ENCODE measurements at regions not wholly inside any gene's neighbourhood (a gene's known extent, or its start where the extent isn't known, plus 50 kb on each side); places are given as distances from the start of the nearest gene placed in this dataset.
"Not testable (repeated sequence)": the region's sequence is repeated elsewhere in the genome, so short reads cannot be mapped to it uniquely, and the experiment has no call there.

DNA sequence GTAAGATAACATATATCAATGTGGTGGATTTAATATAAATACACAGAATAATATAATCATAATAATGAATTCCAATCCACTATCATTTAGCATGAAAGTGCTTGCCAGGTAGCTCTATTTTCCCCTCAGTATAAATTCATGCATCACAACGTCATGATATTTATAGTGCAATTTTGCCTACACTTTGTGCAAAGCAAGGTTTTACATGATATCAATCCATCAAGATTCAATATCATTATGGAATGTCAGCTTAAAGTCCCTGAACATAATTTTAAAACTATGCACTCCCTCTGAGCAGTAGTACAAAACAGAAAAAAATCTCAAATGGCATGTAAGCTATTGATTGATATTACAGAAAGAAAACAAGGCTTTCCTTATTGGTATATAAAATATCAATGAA, 962.2 kb upstream of the PCDH20 start:
- DNase-seq: no peak

DNA sequence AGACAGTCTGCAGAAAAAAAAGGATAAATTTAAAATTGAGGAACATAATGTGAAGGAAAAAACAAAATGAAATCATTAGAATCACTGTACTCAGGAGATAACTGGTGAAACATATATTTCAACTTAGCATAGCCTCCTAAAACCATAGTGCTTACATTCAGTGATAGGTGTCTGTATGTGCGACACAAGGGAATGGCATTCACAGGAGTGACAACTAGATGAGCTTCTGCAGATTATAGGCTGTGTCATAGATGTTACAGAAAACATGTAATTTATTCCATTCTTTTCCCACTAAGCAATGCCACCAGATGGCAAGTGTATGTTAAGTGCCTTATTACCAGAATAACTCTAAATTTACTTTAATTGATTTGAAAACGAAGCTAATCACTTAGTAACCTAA, 960.0 kb upstream of the PCDH20 start:
- DNase-seq: no peak

DNA sequence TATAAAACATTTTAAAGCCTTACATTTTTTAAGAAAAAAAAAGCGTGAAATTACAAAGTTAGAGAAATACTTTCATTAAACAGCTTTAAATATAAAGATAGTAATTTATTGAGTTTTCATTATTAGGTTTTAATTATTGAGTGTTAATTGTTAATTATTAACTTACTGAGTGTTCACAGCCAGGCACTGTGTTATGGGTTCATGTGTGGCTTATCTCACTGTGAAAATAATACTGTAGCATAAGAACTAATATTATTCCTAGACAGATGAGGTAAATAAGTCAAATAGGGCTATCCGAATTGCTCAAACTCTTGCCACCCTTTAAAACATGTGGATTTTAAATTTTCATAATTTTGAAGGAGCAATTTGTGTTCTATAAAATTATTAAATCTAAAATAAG, 956.1 kb upstream of the PCDH20 start:
- DNase-seq: no peak

DNA sequence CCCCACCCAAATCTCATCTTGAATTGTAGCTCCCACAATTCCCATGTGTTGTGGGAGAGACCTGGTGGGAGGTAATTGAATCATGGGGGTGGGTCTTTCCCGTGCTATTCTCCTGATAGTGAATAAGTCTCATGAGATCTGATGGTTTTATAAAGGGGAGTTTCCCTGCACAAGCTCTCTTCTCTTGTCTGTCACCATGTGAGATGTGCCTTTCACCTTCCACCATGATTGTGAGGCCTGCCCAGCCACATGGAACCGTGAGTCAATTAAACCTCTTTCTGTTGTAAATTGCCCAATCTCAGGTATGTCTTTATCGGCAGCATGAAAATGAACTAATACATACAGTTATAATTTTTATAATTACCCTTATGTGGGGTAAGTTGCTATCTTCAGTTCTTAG, 952.3 kb upstream of the PCDH20 start:
- not testable (repeated sequence) for DNase-seq

DNA sequence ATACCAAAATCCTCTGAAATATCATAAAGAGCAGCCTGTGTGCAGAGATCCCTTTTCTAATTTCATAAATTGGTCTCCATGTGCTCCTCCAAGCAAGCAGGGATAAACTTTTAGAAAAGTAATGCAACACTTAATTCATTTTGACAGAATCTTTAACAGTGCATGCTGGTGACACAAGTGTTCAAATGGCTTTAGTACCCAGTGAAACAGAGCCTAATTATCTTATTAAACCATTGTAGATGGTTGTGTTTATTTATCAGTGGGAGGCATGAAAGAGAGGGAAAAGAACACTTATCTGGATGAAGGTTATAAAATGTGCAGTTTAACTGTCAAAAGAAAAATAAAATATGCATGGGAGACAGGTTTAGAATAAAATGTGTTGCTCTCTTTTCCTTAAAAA, 945.0 kb upstream of the PCDH20 start:
- no peak for DNase-seq

DNA sequence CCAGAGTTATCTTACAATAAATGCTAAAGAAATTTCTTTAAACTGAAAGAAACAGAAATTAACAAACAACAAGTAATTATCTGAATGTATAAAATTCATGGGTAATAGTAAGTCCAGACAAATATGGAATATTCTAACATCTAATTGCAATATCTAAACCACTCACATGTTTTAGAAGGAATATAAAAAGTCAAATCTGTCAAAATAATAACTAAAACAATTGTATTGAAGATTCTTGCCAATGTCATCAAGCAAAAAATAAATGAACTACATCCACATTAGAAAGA, 942.9 kb upstream of the PCDH20 start:
- no peak for DNase-seq

DNA sequence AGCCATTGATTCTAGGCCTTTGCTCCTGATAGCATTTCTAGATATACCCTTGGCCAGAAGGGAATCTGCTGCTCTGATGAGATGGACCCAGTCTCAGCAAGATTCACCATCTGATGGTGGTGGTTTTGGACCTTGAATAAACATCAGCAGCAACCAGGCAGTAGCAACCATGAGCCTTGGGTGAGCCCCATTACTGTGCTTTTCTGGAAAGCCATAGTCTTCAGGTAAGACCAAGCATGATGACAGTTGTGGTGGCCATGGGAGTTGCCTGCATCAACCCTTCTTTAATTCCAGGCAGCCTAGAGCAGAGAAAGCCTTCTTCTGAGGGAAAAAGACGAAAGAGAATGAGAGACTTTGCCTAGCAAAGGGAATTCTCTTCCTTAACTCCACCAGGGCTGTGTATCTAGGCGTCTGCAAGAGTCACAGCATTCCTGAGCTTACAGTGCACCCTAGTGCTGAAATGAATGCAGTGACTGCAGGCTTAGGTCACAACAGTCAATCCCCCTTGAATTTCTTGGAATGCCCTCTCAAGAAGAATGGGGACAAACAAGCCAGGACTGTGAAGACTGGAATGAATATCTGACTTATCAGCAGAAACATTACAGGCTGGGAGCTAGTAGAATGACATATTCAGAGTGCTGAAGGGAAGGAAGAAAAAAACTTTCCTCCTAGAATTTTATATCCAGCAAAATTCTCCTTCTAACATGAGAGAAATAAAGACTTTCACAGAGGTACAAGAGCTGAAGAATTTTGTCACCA, 942.4 kb upstream of the PCDH20 start:
- no peak for DNase-seq

DNA sequence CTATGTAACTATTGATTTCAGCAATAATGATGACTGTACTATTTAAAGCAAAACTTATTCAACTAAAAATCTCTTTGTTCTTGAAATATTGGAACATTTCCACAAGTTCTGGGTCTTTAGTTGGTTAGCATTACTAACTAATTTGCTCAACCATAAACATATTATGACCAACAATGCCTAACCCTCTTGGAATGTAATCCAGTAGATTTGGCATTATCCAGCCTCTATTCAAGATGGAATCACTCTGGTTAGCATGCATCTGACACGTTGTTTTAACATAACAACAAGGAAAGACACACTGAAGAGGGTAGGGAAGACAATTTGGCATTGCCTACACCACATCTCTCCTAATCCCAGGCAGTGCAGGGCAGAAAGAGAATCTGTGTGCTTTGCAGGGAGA, 941.3 kb upstream of the PCDH20 start:
- DNase-seq: no peak

DNA sequence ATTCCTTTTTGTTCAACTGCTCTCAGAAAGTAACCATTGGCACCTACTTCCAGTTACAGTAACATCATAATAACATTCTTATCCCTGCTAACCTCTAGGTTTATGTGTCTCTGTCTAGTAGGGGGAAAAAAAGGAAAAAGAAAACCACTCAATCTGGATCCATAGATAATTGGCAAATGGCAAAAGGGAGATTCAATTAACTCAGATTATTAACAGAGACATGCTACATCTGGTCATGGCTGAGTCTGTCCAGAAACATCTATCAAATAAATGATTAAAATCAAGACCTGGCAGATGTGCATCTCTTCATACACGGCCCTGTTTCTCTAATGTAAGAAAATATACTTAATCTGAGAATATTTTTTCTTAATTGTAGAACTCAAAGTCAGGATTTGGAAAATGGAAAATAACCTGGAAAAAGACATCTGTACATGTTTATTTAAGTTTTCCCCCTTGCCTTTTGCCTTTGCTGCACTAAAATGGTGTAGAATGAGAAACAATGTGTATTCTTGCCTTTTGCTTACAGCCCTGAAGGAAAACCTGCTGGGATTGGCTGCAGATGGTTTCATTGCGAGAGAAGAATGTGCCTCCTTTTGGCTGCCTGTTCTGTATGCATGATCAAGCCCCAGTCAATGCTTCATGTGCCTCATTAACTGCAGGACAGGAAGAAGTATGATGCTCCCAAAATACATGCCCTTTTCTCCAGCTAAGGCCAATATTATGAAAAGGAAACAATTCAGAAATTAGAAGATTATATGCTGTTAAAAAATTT, 921.6 kb upstream of the PCDH20 start:
- DNase-seq: no peak

DNA sequence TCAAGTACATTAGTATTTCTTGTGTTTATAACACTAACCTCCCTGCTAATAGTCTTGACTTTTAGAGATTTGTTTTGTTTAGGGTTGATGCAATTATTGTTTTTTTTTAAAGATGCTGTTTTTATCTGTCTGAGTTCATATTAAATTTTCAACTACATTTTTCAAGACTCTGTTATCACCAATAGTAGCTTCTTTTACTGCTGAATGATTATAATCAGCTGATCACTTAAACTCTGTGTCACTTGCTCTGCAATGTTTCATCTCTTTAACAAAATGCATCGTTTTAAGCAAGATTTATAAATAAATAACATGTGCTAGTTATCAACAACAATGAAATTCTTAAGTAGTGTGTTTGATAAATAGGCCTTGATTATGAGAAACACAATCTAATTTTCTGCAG, 920.9 kb upstream of the PCDH20 start:
- no peak for DNase-seq

DNA sequence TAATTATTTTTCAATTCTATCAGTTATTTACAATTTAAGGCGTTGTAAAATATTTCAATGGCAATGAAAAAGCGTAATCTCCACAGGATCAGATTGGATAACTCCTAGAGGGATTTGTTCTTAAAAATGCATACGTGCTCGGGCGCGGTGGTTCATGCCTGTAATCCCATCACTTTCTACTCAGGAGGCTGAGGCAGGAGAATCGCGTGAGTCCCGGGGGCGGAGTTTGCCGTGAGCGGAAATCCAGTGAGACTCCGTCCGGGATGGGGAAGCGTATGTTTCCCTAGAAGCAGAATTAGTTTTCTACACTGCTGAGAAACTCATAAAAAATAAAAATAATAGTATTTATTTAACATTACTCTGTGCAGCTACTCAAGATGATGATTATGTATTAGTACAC, 917.8 kb upstream of the PCDH20 start:
- no peak for DNase-seq

DNA sequence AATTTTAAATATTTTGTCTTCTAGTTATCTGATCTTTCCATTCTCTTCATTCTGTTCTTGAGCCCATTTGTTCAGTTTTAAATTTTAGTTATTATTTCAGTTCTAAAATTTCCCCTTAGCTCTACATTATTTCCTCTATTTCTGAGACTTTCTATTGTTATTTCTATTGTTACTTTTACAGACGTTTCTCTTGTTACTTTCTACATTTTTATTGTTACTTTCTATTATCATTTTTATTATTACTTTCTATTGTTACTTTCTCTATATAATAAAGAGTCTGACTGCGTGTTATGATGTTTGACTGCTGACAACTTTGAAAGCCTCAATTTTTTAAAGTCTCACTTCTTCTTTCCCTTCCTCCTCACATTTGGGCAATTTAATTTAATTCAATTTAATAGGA, 915.7 kb upstream of the PCDH20 start:
- no peak for DNase-seq

DNA sequence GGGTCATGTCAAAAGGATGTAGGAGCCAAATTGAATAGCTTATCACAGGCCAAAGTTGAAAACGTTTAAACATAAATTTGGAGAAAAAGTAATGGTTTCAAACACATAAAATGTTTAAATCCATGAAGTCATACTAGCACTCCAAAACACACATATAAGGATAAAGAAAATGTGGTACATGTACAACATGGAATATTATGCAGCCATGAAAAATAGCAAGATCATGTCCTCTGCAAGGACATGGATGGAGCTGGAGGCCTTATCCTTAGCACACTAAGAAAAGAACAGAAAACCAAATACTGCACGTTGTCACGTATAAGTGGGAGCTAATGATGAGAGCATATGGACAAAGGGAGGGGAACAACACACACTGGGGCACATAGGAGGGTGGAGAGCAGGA, 911.7 kb upstream of the PCDH20 start:
- DNase-seq: no peak

DNA sequence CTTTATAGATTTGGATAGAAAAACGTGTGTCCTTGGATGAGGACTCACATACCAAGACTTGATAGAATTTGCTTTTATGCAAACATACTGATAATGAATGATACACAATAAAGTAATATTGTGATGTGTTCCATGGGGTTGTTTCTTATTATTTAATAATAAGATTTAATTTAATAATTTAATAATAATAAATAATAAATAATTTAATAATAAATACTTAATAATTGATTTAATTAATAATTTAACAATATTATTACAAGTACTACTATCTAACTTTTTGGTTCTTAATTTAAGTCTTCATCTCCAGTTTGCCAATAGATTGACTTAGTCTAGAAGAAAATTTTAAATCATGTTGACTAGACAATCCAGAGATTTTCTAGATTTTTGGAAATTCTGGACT, 909.2 kb upstream of the PCDH20 start:
- no peak for DNase-seq

DNA sequence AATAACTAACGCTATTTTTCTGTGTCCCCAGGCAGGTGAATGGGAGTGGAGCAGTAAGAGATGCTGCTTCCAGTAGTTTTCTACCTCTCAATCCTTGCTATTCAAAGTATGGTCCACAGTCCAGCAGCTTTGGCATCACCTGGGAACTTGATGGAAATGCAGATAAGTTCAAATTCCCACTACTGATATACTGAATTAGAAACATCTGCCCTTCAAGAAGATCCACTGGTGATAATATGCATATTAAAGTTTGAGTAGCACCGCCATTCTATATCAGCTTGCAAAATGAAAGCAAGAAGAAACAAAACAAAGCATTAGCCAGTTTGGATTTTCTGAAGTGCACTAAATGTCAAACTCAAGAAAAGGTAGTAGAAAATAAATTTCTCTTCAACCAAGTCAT, 906.2 kb upstream of the PCDH20 start:
- DNase-seq: no peak

DNA sequence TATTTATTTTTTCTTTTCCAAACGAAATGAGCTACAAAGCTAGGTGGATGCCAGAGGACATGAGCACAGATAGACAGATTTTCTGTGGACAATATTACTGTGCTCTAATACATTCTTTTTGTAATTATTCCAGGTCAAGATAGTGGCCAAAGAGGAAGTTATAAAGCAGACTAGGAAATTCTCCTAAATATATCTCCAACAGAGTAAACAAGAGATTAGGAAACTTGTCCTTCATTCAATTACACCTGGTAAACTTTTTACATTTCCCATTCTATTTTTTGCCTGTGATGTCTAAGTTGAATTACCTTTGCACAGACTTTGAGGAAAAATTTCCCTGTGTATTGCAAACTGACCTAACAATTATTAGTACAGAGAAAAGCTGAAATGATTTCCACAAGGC, 905.5 kb upstream of the PCDH20 start:
- no peak for DNase-seq

DNA sequence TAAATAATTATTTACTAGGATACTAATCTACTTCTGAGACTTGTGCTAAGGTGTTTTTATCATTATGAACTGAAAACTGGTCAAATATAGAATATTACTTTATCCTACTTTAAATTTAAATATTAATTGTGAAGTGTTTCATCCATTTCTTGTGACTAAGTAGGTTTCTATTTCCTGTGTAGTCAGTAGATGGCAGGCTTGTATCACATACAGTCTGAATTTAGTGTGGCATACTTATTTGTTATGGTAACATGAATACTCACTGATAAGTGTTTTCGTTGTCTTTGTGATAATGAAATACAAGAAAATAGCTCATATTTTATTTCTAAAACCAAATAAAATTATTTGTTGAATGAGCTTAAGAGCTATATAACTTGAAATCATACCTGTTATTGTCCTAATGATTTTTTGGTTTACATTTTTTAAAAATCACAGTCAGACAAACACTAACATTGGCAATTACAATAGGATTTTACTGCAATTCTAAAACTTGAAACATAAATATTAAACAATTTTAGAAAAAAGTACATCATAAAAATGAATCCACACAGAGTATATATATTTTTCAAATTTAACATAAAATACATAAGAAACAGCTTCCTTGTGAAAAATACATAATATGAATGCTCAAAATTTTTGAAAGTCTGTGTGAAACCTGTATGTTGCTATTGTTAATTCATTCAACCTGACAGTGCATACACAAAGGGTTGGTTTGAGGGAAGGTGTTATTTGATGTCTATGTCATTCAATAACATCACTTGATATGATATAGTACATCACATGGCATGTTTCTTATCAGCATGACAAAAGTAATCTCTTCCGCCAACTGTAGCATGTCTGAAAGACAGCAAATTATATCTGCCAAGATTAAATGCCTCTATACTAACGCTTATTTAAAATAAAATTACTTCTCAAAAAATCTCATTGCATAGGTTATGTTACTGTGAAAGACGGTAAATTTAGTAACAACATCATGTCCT, 904.8 kb upstream of the PCDH20 start:
- DNase-seq: peak; percentile 15

DNA sequence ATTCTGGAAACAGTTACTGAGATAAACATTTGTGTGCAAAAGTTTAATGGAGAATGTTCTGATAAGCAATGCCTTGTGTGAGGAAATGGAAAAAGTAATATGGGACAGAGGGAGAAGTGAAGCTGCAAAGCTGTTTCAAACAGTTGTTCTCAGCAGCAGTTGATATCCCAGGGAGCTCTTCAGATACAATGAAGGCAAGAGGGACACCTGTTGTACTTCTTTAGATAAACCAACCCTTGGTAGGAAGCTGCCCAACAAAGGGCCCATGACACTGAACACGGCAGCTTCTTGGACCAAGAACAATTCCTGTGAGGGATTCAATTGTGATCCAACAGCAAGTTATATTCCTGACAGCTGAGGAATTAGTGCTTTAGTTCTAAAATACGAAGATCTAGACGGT, 894.3 kb upstream of the PCDH20 start:
- no peak for DNase-seq

DNA sequence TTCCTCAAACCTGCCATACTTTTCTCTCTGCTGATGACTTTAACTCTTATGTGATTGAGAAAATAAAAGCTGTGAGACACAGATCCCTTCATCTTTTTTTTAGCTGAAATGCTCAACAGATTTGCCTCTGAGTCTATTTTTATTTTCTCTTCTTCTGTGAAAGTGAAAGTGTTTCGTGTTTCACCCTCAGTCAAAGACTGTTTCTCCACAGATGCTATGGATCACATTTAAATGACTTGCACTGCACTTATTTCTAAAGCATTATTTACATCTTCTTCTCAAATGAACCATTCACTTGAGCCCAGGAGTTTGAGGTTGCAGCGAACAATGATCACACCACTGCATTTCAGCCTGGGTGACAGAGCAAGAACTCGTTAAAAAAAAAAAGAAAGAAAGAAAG, 890.1 kb upstream of the PCDH20 start:
- no peak for DNase-seq

DNA sequence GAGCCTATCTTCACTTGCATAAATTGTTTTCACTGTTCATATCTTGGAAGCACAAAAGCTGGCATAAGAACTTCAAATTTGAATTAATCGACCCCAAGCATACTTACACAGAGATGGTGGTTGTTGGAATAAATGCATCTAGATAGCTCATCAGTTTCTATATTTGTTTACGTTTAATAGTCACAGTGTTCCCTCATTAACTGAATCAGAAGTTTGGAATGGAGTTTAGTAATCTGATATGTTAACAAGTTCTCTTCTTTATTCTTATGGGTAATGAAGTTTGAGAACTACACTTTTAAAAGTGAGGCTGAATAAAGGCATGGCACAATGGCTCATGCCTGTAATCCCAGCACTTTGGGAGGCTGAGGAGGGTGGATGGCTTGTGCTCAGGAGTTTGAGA, 886.7 kb upstream of the PCDH20 start:
- no peak for DNase-seq

DNA sequence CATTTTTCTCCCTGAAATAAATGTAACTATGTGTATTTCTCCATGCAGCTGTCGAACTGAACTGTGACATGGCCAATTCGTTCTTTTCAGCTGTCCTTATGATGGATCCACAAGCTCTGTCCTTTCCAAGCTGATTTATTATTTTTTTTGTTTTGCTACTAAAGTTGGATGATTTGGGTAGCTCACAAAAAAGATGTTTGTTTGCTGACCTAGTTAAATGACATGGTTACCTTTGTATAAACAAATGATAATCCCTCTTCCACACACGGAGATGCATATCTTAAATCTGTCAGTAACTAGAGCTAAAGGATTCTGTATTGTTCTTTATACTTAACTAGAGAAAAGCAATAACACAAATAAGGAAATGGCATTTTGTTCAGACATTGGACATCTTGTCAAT, 884.3 kb upstream of the PCDH20 start:
- no peak for DNase-seq

DNA sequence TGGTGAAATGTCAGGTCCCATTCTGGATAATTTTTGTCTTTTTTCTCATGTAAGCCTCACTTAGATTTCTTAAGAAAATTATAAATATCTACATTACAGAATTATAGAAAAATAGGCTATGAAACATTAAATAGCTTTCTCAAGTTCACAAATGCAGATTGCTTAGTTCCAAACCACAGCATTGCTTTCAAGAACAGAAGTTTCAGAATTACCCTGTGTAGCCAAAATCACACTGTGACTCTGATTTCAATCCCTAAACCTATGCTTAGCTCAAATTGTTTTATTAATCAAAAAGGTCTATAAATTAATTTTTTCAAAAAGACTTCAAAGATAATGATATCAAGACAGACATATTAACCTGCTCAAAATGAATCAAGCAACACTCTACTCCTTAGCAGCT, 881.2 kb upstream of the PCDH20 start:
- DNase-seq: no peak

DNA sequence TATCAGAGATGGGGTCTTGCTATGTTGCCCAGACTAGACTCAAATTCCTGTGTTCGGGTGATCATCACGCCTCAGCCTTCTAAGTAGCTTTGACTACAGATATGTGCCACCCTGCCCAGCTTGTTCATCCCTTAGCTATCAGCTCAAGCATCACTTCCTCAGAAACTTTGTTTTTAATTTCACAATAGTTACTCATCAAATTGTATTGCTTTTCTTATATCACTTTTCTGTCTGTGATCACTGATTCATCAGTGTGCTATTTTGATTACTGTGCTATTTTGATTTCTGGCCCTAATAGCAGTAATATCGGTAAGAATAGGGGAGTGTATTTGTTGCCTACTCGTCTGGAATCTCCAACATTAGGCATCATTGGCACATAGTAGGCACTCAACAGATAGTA, 878.6 kb upstream of the PCDH20 start:
- no peak for DNase-seq
